IMR-90 (cell line): ENCODE measurements at regions not wholly inside any gene's neighbourhood (a gene's known extent, or its start where the extent isn't known, plus 50 kb on each side); places are given as distances from the start of the nearest gene placed in this dataset.

Source experiments
- ATAC-seq: fragments of 200-7000 bp; cut with Tn5 transposase; 2 replicates; pipeline ENCODE4 v1.9.1; 2020; ENCODE audit warnings: low read depth, mild to moderate bottlenecking, moderate library complexity
- BruUV-seq: library from RNA; stranded (reverse); fragments of 400-500 nt; replicated peaks from 2 replicates; lab custom pipeline; 2021; lab: Mats Ljungman, UMichigan
- CTCF ChIA-PET: fragments of 300-600 bp; formaldehyde crosslinking; extraction: SDS; loops from one replicate; lab custom pipeline; 2021; ENCODE audit warnings: antibody characterized with exemption; lab: Yijun Ruan, JAX
- POLR2A ChIA-PET: fragments of 300-600 bp; sonication (Branson Sonifier 250); formaldehyde crosslinking; loops from one replicate; lab custom pipeline; 2022; ENCODE audit warnings: antibody characterized with exemption; ENCODE audit not compliant: unreplicated experiment; lab: Charles Lee
- DNase-seq: peaks from one replicate; pipeline ENCODE4 v3.0.0; 2013
- H2AFZ ChIP-seq: replicated peaks from 2 replicates; pipeline ENCODE3; 2013; ENCODE audit warnings: low read length, mild to moderate bottlenecking; ENCODE audit not compliant: poor library complexity
- H2AK5ac ChIP-seq: 2 replicates; pipeline ENCODE4 v1.6.1; 2013; ENCODE audit warnings: low read depth, low read length, inconsistent platforms
- H2AK9ac ChIP-seq: replicated peaks from 2 replicates; pipeline ENCODE3; 2013; ENCODE audit warnings: mild to moderate bottlenecking, low read depth, low read length, moderate library complexity; ENCODE audit not compliant: poor library complexity
- H2BK120ac ChIP-seq: 2 replicates; pipeline ENCODE4 v1.6.1; 2013; ENCODE audit warnings: low read depth, low read length, inconsistent platforms
- H2BK15ac ChIP-seq: 3 replicates; pipeline ENCODE4 v1.6.1; 2013; ENCODE audit warnings: low read depth, low read length, inconsistent platforms
- H2BK20ac ChIP-seq: 2 replicates; pipeline ENCODE4 v1.6.1; 2013; ENCODE audit warnings: low read depth, mild to moderate bottlenecking, inconsistent platforms, low read length, moderate library complexity
- H2BK5ac ChIP-seq: 2 replicates; pipeline ENCODE4 v1.6.1; 2013; ENCODE audit warnings: mild to moderate bottlenecking, low read depth, low read length, inconsistent platforms; ENCODE audit not compliant: poor library complexity, severe bottlenecking
- H3K14ac ChIP-seq: replicated peaks from 2 replicates; pipeline ENCODE4 v1.6.1; 2013; ENCODE audit warnings: low read depth, low read length, inconsistent platforms
- H3K18ac ChIP-seq: 2 replicates; pipeline ENCODE4 v1.6.1; 2013; ENCODE audit warnings: low read depth, low read length, control low read depth
- H3K23ac ChIP-seq: 2 replicates; pipeline ENCODE4 v1.6.1; 2013; ENCODE audit warnings: low read depth, low read length, inconsistent platforms
- H3K27ac ChIP-seq: 2 replicates; pipeline ENCODE4 v1.5.1; 2013; ENCODE audit warnings: mild to moderate bottlenecking, control low read depth, low read length; ENCODE audit not compliant: insufficient read depth
- H3K27me3 ChIP-seq: 2 replicates; pipeline ENCODE4 v1.6.1; 2013; ENCODE audit warnings: low read length; ENCODE audit not compliant: control insufficient read depth, insufficient read depth
- H3K36me3 ChIP-seq: 2 replicates; pipeline ENCODE4 v1.6.1; 2013; ENCODE audit warnings: low read length, mixed read lengths; ENCODE audit not compliant: control insufficient read depth, insufficient read depth
- H3K4ac ChIP-seq: 2 replicates; pipeline ENCODE4 v1.6.1; 2013; ENCODE audit warnings: low read depth, low read length, inconsistent platforms
- H3K4me1 ChIP-seq: 2 replicates; pipeline ENCODE4 v1.6.1; 2013; ENCODE audit warnings: low read length, mixed read lengths; ENCODE audit not compliant: control insufficient read depth, insufficient read depth
- H3K4me2 ChIP-seq: 2 replicates; pipeline ENCODE4 v1.6.1; 2013; ENCODE audit warnings: low read depth, mild to moderate bottlenecking, control low read depth, low read length, moderate library complexity
- H3K4me3 ChIP-seq: 2 replicates; pipeline ENCODE4 v1.5.1; 2013; ENCODE audit warnings: low read depth, mild to moderate bottlenecking, control low read depth, low read length, moderate library complexity; ENCODE audit not compliant: insufficient read depth
- H3K56ac ChIP-seq: 2 replicates; pipeline ENCODE4 v1.6.1; 2013; ENCODE audit warnings: low read length, inconsistent platforms; ENCODE audit not compliant: insufficient read depth; ENCODE audit errors: extremely low read depth
- H3K79me1 ChIP-seq, 2 experiments: 2 replicates each; pipeline ENCODE4 v1.6.1; 2013; ENCODE audit warnings: low read length in 2 of 2, inconsistent platforms in 1 of 2, low read depth in 1 of 2
- H3K9ac ChIP-seq: 2 replicates; pipeline ENCODE4 v1.6.1; 2013; ENCODE audit warnings: low read depth, low read length, control low read depth
- H3K9me1 ChIP-seq: 2 replicates; pipeline ENCODE4 v1.6.1; 2013; ENCODE audit warnings: low read length, inconsistent platforms; ENCODE audit not compliant: insufficient read depth
- H3K9me3 ChIP-seq: 2 replicates; pipeline ENCODE4 v1.6.1; 2013; ENCODE audit warnings: low read length; ENCODE audit not compliant: control insufficient read depth, insufficient read depth
- H4K20me1 ChIP-seq: 2 replicates; pipeline ENCODE4 v1.6.1; 2013; ENCODE audit warnings: low read length, inconsistent platforms; ENCODE audit not compliant: insufficient read depth
- H4K5ac ChIP-seq: 2 replicates; pipeline ENCODE4 v1.6.1; 2013; ENCODE audit warnings: mild to moderate bottlenecking, low read depth, low read length, control low read depth
- H4K8ac ChIP-seq, 2 experiments: 2 replicates each; pipeline ENCODE4 v1.6.1; 2013; ENCODE audit warnings: low read depth in 2 of 2, low read length in 2 of 2, control low read depth in 1 of 2, inconsistent platforms in 1 of 2
- H4K91ac ChIP-seq: 2 replicates; pipeline ENCODE4 v1.6.1; 2013; ENCODE audit warnings: low read depth, low read length, inconsistent platforms; ENCODE audit not compliant: insufficient read depth
- BHLHE40 ChIP-seq: fragments of 150-350 bp; IDR thresholded peaks from 2 replicates; pipeline ENCODE4 v1.6.1; 2016; ENCODE audit warnings: mild to moderate bottlenecking, low read depth, low read length
- CHD1 ChIP-seq: IDR thresholded peaks from 2 replicates; pipeline ENCODE4 v1.6.1; 2012; ENCODE audit warnings: low read depth, low read length, improper control_type of control experiment
- CTCF ChIP-seq: conservative IDR thresholded peaks from 2 replicates; pipeline ENCODE4 v1.5.1; 2012; ENCODE audit warnings: mild to moderate bottlenecking, low read depth, low read length, improper control_type of control experiment
- ELK1 ChIP-seq: fragments of 150-350 bp; IDR thresholded peaks from 2 replicates; pipeline ENCODE4 v1.6.1; 2016; ENCODE audit warnings: low read depth, mild to moderate bottlenecking, low read length, moderate library complexity, borderline replicate concordance
- NFE2L2 ChIP-seq: fragments of 150-350 bp; IDR thresholded peaks from 2 replicates; pipeline ENCODE4 v1.6.1; 2016; ENCODE audit warnings: low read depth, mild to moderate bottlenecking, low read length
- POLR2A ChIP-seq: IDR thresholded peaks from 2 replicates; pipeline ENCODE4 v1.6.1; 2012; ENCODE audit warnings: mild to moderate bottlenecking, low read depth, low read length
- RAD21 ChIP-seq: IDR thresholded peaks from 2 replicates; pipeline ENCODE4 v1.6.1; 2012; ENCODE audit warnings: low read length, improper control_type of control experiment
- RCOR1 ChIP-seq: IDR thresholded peaks from 2 replicates; pipeline ENCODE4 v1.6.1; 2012; ENCODE audit warnings: mild to moderate bottlenecking, low read length, improper control_type of control experiment; ENCODE audit not compliant: insufficient replicate concordance
- RFX5 ChIP-seq: IDR thresholded peaks from 2 replicates; pipeline ENCODE4 v1.8.0; 2012; ENCODE audit warnings: low read depth, mild to moderate bottlenecking, low read length, moderate library complexity
- dilution Hi-C: fragments of 300-500 bp; cut with HindIII; formaldehyde crosslinking; loops from one replicate; pipeline ENCODE4 v1.14.3; 2018; ENCODE audit warnings: low sequenced_read_pairs; ENCODE audit not compliant: unreplicated experiment
- in situ Hi-C: fragments of 300-500 bp; cut with MboI; formaldehyde crosslinking; loops from 3 replicates; pipeline ENCODE4 v1.14.3; 2019; ENCODE audit warnings: low sequenced_read_pairs, inconsistent platforms, mixed read lengths
- intact Hi-C: fragments of 100-400 bp; cut with micrococcal nuclease; formaldehyde crosslinking; loops from 2 replicates; pipeline ENCODE4 v1.10.0; 2022

GRCh38 chr2:59857109-59857508, 696.3 kb downstream of the BCL11A start:
- no peak overlapping the region for H3K56ac ChIP-seq
- H2AK9ac ChIP-seq, result no peak overlapping the region
- H3K9me1 ChIP-seq, result no peaks in the 10 kb centered on the region
- no peaks in the 10 kb centered on the region for H3K36me3 ChIP-seq
- no peak overlapping the region for H2BK20ac ChIP-seq
- no peak overlapping the region for H2BK5ac ChIP-seq
- H3K27ac ChIP-seq, result no peak overlapping the region
- intact Hi-C loops (no loop called here), dilution Hi-C loops (no loop called here), in situ Hi-C loops (no loop called here)
- DNase-seq (no peak), ATAC-seq (no peak)
- H3K4me1 ChIP-seq, result no peaks in the 10 kb centered on the region
- H3K79me1 ChIP-seq, result no peaks in the 10 kb centered on the region
- H3K14ac ChIP-seq, result no peak overlapping the region
- H3K18ac ChIP-seq, result no peak overlapping the region
- no TSS peak for BruUV-seq
- TF ChIP-seq RAD21 (no peak), RFX5 (no peak), ELK1 (no peak), NFE2L2 (no peak), RCOR1 (no peak), CHD1 (no peak), BHLHE40 (no peak), CTCF (no peak), POLR2A (no peak)
- no peak overlapping the region for H3K9ac ChIP-seq
- CTCF ChIA-PET, result no interaction called here
- no peak overlapping the region for H4K8ac ChIP-seq
- H2BK15ac ChIP-seq, result no peak overlapping the region
- H2AK5ac ChIP-seq, result no peak overlapping the region
- H4K91ac ChIP-seq, result no peak overlapping the region
- H3K23ac ChIP-seq, result no peak overlapping the region
- H3K4me2 ChIP-seq, result no peak overlapping the region
- H3K9me3 ChIP-seq, result peaks cover 11% of the 10 kb centered on the region
- H4K5ac ChIP-seq, result no peak overlapping the region
- POLR2A ChIA-PET, result no interaction called here
- no peak overlapping the region for H3K4ac ChIP-seq
- no peaks in the 10 kb centered on the region for H4K20me1 ChIP-seq
- no peak overlapping the region for H3K4me3 ChIP-seq
- H3K27me3 ChIP-seq, result no peaks in the 10 kb centered on the region
- H2AFZ ChIP-seq, result no peak overlapping the region
- no peak overlapping the region for H2BK120ac ChIP-seq
